MM.1S (cell line): ENCODE measurements at regions not wholly inside any gene's neighbourhood (a gene's known extent, or its start where the extent isn't known, plus 50 kb on each side); places are given as distances from the start of the nearest gene placed in this dataset.

ENCODE experiments used
- EZH2 ChIP-seq: fragments of 300-600 bp; sonication (generic); optimal IDR thresholded peaks from 2 replicates; pipeline ENCODE3; 2017; ENCODE audit warnings: low read depth, mild to moderate bottlenecking, antibody characterized with exemption, low read length, mixed read lengths
- EZH2phosphoT487 ChIP-seq: fragments of 300-600 bp; sonication (generic); IDR thresholded peaks from 2 replicates; pipeline ENCODE4 v1.6.1; 2018; ENCODE audit warnings: antibody characterized with exemption, low read length
- TF ChIP-seq, protein P1 (sequence below): fragments of 300-600 bp; sonication (generic); IDR thresholded peaks from 2 replicates; pipeline ENCODE4 v1.5.1; 2016; ENCODE audit warnings: antibody characterized with exemption, low read length, mixed read lengths

DNA sequence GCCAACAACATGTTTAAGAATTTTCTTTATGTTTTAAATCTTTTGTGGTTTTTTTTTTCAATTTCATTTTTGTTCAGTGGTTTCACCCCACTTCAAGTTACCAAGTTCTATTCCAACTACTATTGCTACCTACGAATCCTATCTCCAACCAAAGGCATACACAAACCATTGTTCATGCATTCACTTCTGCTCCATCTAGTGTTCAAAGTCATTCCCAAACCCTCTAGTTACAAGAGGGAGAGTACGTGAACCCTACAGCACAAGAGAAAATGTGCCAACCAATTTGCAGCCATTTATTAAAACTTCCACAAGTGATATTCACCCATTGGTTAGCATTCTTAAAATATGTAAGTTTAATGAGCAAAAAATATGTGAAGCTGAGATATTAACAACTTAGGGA lies 295.1 kb upstream of the KYNU start:
- TF ChIP-seq, protein P1, sequence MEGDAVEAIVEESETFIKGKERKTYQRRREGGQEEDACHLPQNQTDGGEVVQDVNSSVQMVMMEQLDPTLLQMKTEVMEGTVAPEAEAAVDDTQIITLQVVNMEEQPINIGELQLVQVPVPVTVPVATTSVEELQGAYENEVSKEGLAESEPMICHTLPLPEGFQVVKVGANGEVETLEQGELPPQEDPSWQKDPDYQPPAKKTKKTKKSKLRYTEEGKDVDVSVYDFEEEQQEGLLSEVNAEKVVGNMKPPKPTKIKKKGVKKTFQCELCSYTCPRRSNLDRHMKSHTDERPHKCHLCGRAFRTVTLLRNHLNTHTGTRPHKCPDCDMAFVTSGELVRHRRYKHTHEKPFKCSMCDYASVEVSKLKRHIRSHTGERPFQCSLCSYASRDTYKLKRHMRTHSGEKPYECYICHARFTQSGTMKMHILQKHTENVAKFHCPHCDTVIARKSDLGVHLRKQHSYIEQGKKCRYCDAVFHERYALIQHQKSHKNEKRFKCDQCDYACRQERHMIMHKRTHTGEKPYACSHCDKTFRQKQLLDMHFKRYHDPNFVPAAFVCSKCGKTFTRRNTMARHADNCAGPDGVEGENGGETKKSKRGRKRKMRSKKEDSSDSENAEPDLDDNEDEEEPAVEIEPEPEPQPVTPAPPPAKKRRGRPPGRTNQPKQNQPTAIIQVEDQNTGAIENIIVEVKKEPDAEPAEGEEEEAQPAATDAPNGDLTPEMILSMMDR, result no peak
- no peak for TF ChIP-seq EZH2phosphoT487
- no peak for TF ChIP-seq EZH2
